GM21576 (cell line): ENCODE measurements at regions not wholly inside any gene's neighbourhood (a gene's known extent, or its start where the extent isn't known, plus 50 kb on each side); places are given as distances from the start of the nearest gene placed in this dataset.

Experiments
- ATAC-seq: cut with Tn5 transposase; IDR thresholded peaks from one replicate; pipeline ENCODE4 v1.9.1; 2021; ENCODE audit warnings: mild to moderate bottlenecking, moderate library complexity; ENCODE audit not compliant: unreplicated experiment

GRCh38 chr1:48164571-48164970 lies 57.9 kb upstream of the SLC5A9 start:
- no peak for ATAC-seq

GRCh38 chr1:48160486-48161132 lies 61.9 kb upstream of the SLC5A9 start:
- ATAC-seq: no peak

GRCh38 chr1:48139275-48139674 lies 83.2 kb upstream of the SLC5A9 start:
- no peak for ATAC-seq

- no peak for ATAC-seq
Observed at GRCh38 chr1:48127735-48128685, 94.5 kb upstream of the SLC5A9 start.

- no peak for ATAC-seq
Observed at GRCh38 chr1:48123647-48124046, 98.9 kb upstream of the SLC5A9 start.

GRCh38 chr1:48121955-48122354 lies 100.6 kb upstream of the SLC5A9 start:
- ATAC-seq: no peak

- no peak for ATAC-seq
Observed at GRCh38 chr1:48120621-48121020, 101.9 kb upstream of the SLC5A9 start.

GRCh38 chr1:48115835-48116234 lies 106.7 kb upstream of the SLC5A9 start:
- no peak for ATAC-seq

GRCh38 chr1:48114596-48115382 lies 107.7 kb upstream of the SLC5A9 start:
- ATAC-seq: no peak

- no peak for ATAC-seq
Observed at GRCh38 chr1:48109390-48110013, 112.3 kb upstream of the TRABD2B start.

- no peak for ATAC-seq
Observed at GRCh38 chr1:48107516-48107915, 110.3 kb upstream of the TRABD2B start.

- no peak for ATAC-seq
Observed at GRCh38 chr1:48106049-48106448, 108.9 kb upstream of the TRABD2B start.

- ATAC-seq: no peak
Observed at GRCh38 chr1:48105165-48105564, 108.0 kb upstream of the TRABD2B start.

- ATAC-seq: no peak
Observed at GRCh38 chr1:48103495-48103894, 106.3 kb upstream of the TRABD2B start.

GRCh38 chr1:48102766-48103165 lies 105.6 kb upstream of the TRABD2B start:
- no peak for ATAC-seq

GRCh38 chr1:48099072-48099773 lies 102.0 kb upstream of the TRABD2B start:
- ATAC-seq: no peak

- ATAC-seq: peak; percentile 88
Observed at GRCh38 chr1:48093696-48094528, 96.7 kb upstream of the TRABD2B start.

GRCh38 chr1:48093147-48093546 lies 96.0 kb upstream of the TRABD2B start:
- ATAC-seq: no peak

- no peak for ATAC-seq
Observed at GRCh38 chr1:48092401-48092800, 95.2 kb upstream of the TRABD2B start.
